ENCODE measurements at regions not wholly inside any gene's neighbourhood (a gene's known extent, or its start where the extent isn't known, plus 50 kb on each side); places are given as distances from the start of the nearest gene placed in this dataset.

DNA sequence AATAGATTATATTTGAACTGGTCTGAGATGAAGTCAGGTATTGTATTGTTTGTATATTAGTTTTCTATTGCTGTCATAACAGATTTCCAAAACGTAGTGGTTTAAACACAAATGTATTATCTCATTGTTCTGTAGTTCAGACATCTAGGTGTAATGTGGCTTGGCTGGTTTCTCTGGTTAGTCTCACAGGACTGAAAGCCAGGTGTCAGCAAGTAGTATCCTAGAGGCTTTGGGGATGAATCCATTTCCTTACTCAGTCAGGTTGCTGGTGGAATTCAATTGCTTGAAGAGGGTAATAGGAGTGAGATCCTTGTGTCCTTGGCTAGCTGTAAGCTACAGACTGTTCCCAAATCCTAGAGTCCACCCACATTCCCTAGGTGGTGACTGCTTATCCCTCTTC lies 675.8 kb downstream of the NCAM2 start:
- TF ChIP-seq, protein P1, sequence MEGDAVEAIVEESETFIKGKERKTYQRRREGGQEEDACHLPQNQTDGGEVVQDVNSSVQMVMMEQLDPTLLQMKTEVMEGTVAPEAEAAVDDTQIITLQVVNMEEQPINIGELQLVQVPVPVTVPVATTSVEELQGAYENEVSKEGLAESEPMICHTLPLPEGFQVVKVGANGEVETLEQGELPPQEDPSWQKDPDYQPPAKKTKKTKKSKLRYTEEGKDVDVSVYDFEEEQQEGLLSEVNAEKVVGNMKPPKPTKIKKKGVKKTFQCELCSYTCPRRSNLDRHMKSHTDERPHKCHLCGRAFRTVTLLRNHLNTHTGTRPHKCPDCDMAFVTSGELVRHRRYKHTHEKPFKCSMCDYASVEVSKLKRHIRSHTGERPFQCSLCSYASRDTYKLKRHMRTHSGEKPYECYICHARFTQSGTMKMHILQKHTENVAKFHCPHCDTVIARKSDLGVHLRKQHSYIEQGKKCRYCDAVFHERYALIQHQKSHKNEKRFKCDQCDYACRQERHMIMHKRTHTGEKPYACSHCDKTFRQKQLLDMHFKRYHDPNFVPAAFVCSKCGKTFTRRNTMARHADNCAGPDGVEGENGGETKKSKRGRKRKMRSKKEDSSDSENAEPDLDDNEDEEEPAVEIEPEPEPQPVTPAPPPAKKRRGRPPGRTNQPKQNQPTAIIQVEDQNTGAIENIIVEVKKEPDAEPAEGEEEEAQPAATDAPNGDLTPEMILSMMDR (IDR thresholded peaks at IDR 0.05; ENCODE audit: low read depth, low read length, missing control alignments) = no peak
- H3K4me3 ChIP-seq (ENCODE audit: low read depth, low read length) = no peak overlapping the region
- in situ Hi-C loops (cut with HindIII; ENCODE audit: low sequenced_read_pairs) = no loop called here
- no peak for DNase-seq (ENCODE audit: low read depth)

DNA sequence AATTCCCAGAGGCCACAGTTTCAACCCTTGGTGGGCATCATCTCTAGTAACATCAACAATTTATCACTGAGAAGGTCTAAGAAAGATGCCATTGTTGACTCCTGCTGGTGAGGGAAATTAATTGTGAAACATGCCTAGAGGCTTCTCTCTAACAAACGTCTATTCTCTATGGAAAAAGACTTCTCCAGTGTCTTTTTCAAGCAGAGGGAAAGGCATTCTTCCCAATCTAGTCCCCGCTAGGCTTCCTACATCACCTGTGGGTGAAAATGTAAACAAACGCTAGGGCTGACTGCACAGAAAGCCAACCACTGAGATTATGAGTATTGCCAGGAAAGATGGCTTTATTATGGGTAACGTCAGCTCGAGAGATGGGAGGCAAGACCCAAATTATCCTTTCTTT lies 677.4 kb downstream of the NCAM2 start:
- in situ Hi-C loops (cut with HindIII; ENCODE audit: low sequenced_read_pairs) = no loop called here
- TF ChIP-seq, protein P1 (IDR thresholded peaks at IDR 0.05; ENCODE audit: low read depth, low read length, missing control alignments) = no peak
- H3K4me3 ChIP-seq (ENCODE audit: low read depth, low read length) = no peak overlapping the region
- DNase-seq (ENCODE audit: low read depth) = no peak

DNA sequence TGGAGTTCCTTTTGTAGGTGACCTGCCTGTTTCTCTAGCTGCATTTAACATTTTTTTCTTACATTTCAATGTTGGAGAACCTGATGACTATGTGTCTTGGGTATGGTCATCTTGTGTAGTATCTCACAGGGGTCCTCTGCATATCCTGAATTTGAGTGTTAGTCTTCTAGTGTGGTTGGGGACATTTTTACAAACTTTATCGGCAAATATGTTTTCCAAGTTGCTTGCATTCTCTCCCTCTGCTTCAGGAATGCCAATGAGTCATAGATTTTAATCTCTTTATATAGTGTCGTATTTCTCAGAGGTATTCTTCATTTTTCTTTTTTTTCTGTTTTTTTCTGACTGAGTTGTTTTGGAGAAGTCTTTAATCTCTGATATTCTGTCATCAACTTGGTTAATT lies 684.0 kb downstream of the NCAM2 start:
- in situ Hi-C loops (cut with HindIII; ENCODE audit: low sequenced_read_pairs) = no loop called here
- DNase-seq (ENCODE audit: low read depth) = no peak
- TF ChIP-seq, protein P1 (IDR thresholded peaks at IDR 0.05; ENCODE audit: low read depth, low read length, missing control alignments) = no peak
- no peak overlapping the region for H3K4me3 ChIP-seq (ENCODE audit: low read depth, low read length)

DNA sequence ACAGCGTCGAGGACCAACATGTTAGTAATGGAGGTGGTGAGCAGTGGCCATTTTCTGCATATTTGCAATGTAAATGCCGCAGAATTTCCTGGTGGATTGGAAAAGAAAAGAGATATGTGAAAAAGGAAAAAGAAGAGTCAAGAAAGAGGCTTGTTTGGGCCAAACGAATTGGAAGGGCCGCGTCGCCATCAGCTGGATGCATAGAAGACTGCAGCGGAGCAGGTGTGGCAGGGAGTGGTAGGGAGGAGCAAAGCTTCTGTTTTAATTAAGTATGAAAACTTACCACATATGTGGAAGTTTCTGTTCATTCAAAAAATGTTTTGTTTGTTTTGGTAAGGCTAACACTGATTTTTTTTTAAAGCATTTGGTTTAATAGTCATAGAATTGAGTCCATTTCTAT lies 690.7 kb downstream of the NCAM2 start:
- TF ChIP-seq, protein P1 (IDR thresholded peaks at IDR 0.05; ENCODE audit: low read depth, low read length, missing control alignments) = peak; percentile 65
- in situ Hi-C loops (cut with HindIII; ENCODE audit: low sequenced_read_pairs) = no loop called here

DNA sequence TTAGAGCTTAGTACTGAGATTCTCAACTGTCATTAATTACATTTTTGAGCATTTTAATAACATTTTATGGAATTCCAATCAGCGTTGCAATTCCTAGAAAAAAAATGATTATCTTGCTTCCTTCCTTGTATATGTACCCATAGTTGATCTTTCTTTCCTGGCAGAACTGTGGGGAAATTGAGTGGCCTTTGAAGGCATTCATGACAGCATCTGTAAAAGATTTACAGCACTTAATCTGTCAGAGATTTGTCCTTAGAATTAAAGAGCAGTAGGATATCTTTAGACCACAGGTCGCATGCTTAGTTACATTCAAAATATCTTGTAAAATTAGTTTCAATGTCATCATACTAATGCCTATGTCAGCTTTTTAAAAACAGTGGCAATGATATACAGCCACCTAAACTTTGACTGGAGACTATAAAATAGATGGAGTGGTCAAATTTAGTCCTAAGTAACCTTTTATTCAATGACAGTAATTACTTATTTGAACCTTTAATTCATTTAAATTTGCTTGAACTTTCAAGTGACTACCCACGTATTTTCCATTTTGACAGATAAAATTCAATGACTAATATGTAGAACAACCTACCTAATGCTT lies 692.0 kb downstream of the NCAM2 start:
- in situ Hi-C loops (cut with HindIII; ENCODE audit: low sequenced_read_pairs) = no loop called here
- TF ChIP-seq, protein P1 (IDR thresholded peaks at IDR 0.05; ENCODE audit: low read depth, low read length, missing control alignments) = no peak
- no peak for DNase-seq (ENCODE audit: low read depth)
- H3K4me3 ChIP-seq (ENCODE audit: low read depth, low read length) = no peak overlapping the region

More for the DNA sequence above, 690.7 kb downstream of the NCAM2 start:
- DNase-seq (ENCODE audit: low read depth) = peak; percentile 22
- no peak overlapping the region for H3K4me3 ChIP-seq (ENCODE audit: low read depth, low read length)

DNA sequence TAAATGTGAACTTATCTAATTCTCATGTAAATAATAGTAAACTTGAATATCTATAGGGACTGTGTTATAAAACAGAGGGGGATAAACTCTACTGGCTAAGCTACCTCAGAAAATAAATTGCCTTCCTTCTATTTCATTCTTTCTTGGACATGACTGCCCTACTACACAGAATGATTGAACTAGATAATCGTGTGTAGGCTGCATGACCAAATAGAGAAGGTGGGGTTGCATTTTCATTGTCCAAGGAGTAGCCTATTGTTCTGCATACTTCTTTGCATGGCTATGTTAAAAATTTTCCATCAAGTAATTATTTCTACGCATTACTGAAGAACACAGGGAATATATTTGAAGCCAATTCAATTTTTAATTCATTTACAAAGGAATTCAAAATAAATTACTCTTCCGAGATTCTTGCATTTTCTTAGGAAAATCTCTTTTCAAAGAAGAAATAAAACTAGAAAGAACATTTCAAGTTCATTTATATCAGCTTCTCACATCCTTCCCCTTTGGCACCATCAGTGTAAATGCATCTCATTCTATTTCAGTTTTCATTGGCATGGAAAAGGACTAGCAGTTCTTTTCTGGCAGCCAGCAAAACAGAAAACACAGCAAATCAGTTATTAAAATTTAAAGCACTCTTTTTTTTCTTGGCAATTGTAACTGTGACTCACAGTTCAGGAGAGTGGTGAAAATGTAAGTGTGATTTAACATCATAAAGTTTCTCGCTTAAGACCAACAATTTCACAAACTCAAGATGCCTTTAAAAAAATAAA lies 714.7 kb downstream of the NCAM2 start:
- in situ Hi-C loops (cut with HindIII; ENCODE audit: low sequenced_read_pairs) = no loop called here
- TF ChIP-seq, protein P1 (IDR thresholded peaks at IDR 0.05; ENCODE audit: low read depth, low read length, missing control alignments) = no peak
- DNase-seq (ENCODE audit: low read depth) = peak; percentile 62
- no peak overlapping the region for H3K4me3 ChIP-seq (ENCODE audit: low read depth, low read length)
